Psoas muscle (tissue), 7 donors: ENCODE measurements at regions not wholly inside any gene's neighbourhood (a gene's known extent, or its start where the extent isn't known, plus 50 kb on each side); places are given as distances from the start of the nearest gene placed in this dataset.

Experiments
- ATAC-seq, 4 donors: fragments of 200-7000 bp; cut with Tn5 transposase; one replicate each; pipeline ENCODE4 v1.9.1; 2020; ENCODE audit warnings: moderate library complexity in 3 of 4, mild to moderate bottlenecking in 2 of 4
- DNase-seq, 2 donors: peaks; one replicate each; pipeline ENCODE4 v3.0.0-alpha.2; 2020
- H3K27ac ChIP-seq: fragments of 200-600 bp; one replicate; pipeline ENCODE4 v1.8.0; 2022
- H3K27me3 ChIP-seq, 3 donors: fragments of 200-600 bp in 1 of 3; one replicate each; pipeline versions ENCODE4 v1.6.1 to v1.8.0; 2013 to 2022; ENCODE audit warnings: low read length in 2 of 3, mild to moderate bottlenecking in 2 of 3, moderate library complexity in 1 of 3; ENCODE audit not compliant: insufficient read depth in 3 of 3
- H3K36me3 ChIP-seq, 2 donors: fragments of 200-600 bp in 1 of 2; one replicate each; pipeline versions ENCODE4 v1.6.1 to v1.8.0; 2013 to 2022; ENCODE audit warnings: low read depth in 1 of 2, mild to moderate bottlenecking in 1 of 2, moderate library complexity in 1 of 2; ENCODE audit not compliant: insufficient read depth in 1 of 2
- H3K4me1 ChIP-seq: fragments of 200-600 bp; one replicate; pipeline ENCODE4 v1.8.0; 2022
- H3K4me3 ChIP-seq: fragments of 200-600 bp; one replicate; pipeline ENCODE4 v1.8.0; 2022; ENCODE audit warnings: mild to moderate bottlenecking
- H3K9me3 ChIP-seq: fragments of 200-600 bp; one replicate; pipeline ENCODE4 v1.8.0; 2022
- CTCF ChIP-seq: fragments of 200-600 bp; IDR thresholded peaks from one replicate; pipeline ENCODE4 v1.8.0; 2022; ENCODE audit warnings: antibody characterized with exemption
- WGBS, 3 donors: extraction: QIAGEN DNeasy Blood & Tissue Kit; methylation state at CpG; one replicate each; pipeline versions ENCODE4 v1.1.6 to v1.1.7; 2013; 5-methylcytosine and 5-hydroxymethylcytosine counted together
- intact Hi-C, 2 donors: fragments of 100-400 bp; cut with DNase I; formaldehyde crosslinking; loops; one replicate each; pipeline versions ENCODE4 v1.11.0 to v1.14.2; 2022
- donor health status: healthy with polysubstance abuse.
- donor health status: DM: no; HTN: no; CAD: no; lungs with moderate emphysema.
- donor health status: Bipolar disorder and iron deficiency.
- donor health status: healthy.
- donor health status: DM: yes; HTN: yes; CAD: no.
- donor health status: DM: no; HTN: no; CAD: no.
- donor health status: DM: yes; HTN: yes; CAD: no.

- no peak for DNase-seq
These were observed 1179.3 kb downstream of the KCNT2 start for GRCh38 chr1:195428927-195429326.

DNA sequence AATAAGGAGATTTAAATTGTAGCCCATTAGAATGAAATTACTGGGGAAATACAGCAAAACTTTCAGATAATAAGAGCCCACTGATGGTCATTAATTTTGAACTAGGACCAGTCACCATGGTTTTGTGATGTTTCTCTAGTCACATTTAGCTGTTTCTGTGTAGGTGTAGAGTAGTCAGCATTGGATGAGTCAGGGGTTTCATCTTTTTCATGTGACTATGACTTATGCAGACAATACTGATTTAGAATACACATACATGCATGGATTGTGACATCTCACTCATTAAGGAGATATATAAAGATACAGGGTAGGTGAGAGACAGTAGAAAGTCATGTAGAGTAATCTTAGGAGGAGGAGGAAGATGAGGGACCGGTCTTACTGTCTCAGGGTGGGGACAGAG is 1192.7 kb downstream of the KCNT2 start:
- Histone ChIP-seq H3K36me3 (no peaks in the 10 kb centered on the region), H3K27ac (no peak overlapping the region), H3K9me3 (no peaks in the 10 kb centered on the region), H3K4me3 (no peak overlapping the region), H3K27me3 (no peaks in the 10 kb centered on the region), H3K4me1 (no peaks in the 10 kb centered on the region)
- no peak for TF ChIP-seq CTCF
- intact Hi-C loops = no loop called here
- 86 to 96% (median 90%) methylated on average over 1 of the region's 1 CpG for whole genome bisulfite sequencing, 3 donors
- DNase-seq (no peak), ATAC-seq (no peak)

More at GRCh38 chr1:195428927-195429326, 1179.3 kb downstream of the KCNT2 start:
- no peaks in the 10 kb centered on the region for H3K27me3 ChIP-seq
- intact Hi-C loops = no loop called here
- H3K4me3 ChIP-seq = no peak overlapping the region
- H3K4me1 ChIP-seq = no peaks in the 10 kb centered on the region
- 86 to 98% (median 90%) methylated on average over 4 of the region's 4 CpGs for WGBS, 3 donors
- TF ChIP-seq CTCF = no peak
- H3K27ac ChIP-seq = no peak overlapping the region
- H3K36me3 ChIP-seq = no peaks in the 10 kb centered on the region
- no peaks in the 10 kb centered on the region for H3K9me3 ChIP-seq
- no peak for ATAC-seq

DNA sequence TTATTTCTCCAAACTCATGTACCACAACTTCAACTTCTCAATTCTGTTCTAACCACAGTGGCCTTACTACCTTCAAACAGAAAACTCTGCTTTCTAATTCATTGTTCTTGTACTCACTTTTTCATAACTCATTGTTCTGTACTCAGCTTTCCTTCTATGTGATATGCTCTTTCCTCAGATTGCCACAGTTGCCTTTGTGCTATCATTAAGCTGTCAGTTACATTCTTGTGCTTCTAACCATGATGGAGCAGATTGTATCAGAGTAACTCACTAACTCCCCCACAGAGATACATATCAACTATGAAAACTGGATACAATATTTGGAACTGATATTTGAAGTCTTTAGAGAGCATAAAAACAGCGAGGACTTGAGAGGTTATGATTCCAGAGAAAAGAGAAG is 1213.7 kb downstream of the KCNT2 start:
- H3K4me3 ChIP-seq = no peak overlapping the region
- no peaks in the 10 kb centered on the region for H3K27me3 ChIP-seq
- DNase-seq (no peak), ATAC-seq (no peak)
- no peak for TF ChIP-seq CTCF
- no peak overlapping the region for H3K27ac ChIP-seq
- H3K9me3 ChIP-seq = no peaks in the 10 kb centered on the region
- H3K36me3 ChIP-seq = no peaks in the 10 kb centered on the region
- intact Hi-C loops = no loop called here
- no peaks in the 10 kb centered on the region for H3K4me1 ChIP-seq
- WGBS, 3 donors = 57 to 76% (median 59%) methylated on average over 1 of the region's 1 CpG

- Histone ChIP-seq H3K27me3 (no peaks in the 10 kb centered on the region), H3K27ac (no peak overlapping the region), H3K4me1 (no peaks in the 10 kb centered on the region), H3K9me3 (no peaks in the 10 kb centered on the region), H3K36me3 (no peaks in the 10 kb centered on the region), H3K4me3 (no peak overlapping the region)
- intact Hi-C loops = no loop called here
- DNase-seq (no peak), ATAC-seq (no peak)
- TF ChIP-seq CTCF = no peak
These were observed 1232.0 kb downstream of the KCNT2 start for GRCh38 chr1:195376190-195376589.

- no peaks in the 10 kb centered on the region for H3K9me3 ChIP-seq
- no peak overlapping the region for H3K27ac ChIP-seq
- H3K36me3 ChIP-seq = no peaks in the 10 kb centered on the region
- no peak for ATAC-seq
- WGBS, 3 donors = 16 to 25% (median 20%) methylated on average over 3 of the region's 3 CpGs
- intact Hi-C loops = no loop called here
- H3K27me3 ChIP-seq = no peaks in the 10 kb centered on the region
- TF ChIP-seq CTCF = no peak
- no peak for DNase-seq
- no peak overlapping the region for H3K4me3 ChIP-seq
- H3K4me1 ChIP-seq = no peaks in the 10 kb centered on the region
These were observed 1234.4 kb downstream of the KCNT2 start for GRCh38 chr1:195373856-195374255.
